Cardiac fibroblast (primary cell): ENCODE measurements at regions not wholly inside any gene's neighbourhood (a gene's known extent, or its start where the extent isn't known, plus 50 kb on each side); places are given as distances from the start of the nearest gene placed in this dataset.

Experiments
- DNase-seq, 2 donors: peaks; one replicate each; pipeline versions ENCODE4 v3.0.0 to v3.0.0-alpha.2; 2010; ENCODE audit warnings: low read depth in 2 of 2
- H3K4me3 ChIP-seq, 2 donors: replicated peaks in 1 of 2; 1 replicate in 1 of 2; 2 replicates in 1 of 2; pipeline ENCODE4 v1.5.1; 2011; ENCODE audit warnings: low read depth in 2 of 2, low read length in 2 of 2, mild to moderate bottlenecking in 2 of 2, moderate library complexity in 1 of 2
- TF ChIP-seq, protein P1 (sequence below): IDR thresholded peaks from one replicate; pipeline ENCODE4 v1.5.1; 2011; ENCODE audit warnings: low read depth, mild to moderate bottlenecking, low read length, inconsistent platforms

DNA sequence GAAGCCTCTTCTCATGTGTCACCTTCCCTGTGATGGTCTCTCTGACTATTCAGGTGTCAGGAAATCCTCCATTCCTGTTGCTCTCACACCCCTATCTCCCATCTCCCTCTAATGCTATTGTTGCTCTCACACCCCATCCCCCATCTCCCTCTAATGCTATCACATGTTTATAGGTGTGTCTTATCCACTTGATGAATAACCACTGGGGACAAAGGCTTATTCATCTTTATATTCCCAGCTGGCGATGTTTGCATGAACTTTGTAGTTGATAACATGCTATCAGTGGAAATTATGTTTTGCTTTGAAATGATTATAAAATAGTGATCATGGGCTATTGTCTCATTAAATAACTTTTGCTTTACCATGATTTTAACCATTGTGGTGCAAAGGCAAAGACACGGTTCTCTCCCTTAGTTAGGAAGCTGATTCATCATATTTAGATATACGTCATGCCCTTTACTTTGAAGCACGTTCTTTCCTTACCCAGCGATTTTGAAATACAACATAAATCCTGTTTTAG, 220.5 kb downstream of the PMAIP1 start:
- TF ChIP-seq, protein P1, sequence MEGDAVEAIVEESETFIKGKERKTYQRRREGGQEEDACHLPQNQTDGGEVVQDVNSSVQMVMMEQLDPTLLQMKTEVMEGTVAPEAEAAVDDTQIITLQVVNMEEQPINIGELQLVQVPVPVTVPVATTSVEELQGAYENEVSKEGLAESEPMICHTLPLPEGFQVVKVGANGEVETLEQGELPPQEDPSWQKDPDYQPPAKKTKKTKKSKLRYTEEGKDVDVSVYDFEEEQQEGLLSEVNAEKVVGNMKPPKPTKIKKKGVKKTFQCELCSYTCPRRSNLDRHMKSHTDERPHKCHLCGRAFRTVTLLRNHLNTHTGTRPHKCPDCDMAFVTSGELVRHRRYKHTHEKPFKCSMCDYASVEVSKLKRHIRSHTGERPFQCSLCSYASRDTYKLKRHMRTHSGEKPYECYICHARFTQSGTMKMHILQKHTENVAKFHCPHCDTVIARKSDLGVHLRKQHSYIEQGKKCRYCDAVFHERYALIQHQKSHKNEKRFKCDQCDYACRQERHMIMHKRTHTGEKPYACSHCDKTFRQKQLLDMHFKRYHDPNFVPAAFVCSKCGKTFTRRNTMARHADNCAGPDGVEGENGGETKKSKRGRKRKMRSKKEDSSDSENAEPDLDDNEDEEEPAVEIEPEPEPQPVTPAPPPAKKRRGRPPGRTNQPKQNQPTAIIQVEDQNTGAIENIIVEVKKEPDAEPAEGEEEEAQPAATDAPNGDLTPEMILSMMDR = no peak
- no peak for DNase-seq
- no peak overlapping the region for H3K4me3 ChIP-seq

DNA sequence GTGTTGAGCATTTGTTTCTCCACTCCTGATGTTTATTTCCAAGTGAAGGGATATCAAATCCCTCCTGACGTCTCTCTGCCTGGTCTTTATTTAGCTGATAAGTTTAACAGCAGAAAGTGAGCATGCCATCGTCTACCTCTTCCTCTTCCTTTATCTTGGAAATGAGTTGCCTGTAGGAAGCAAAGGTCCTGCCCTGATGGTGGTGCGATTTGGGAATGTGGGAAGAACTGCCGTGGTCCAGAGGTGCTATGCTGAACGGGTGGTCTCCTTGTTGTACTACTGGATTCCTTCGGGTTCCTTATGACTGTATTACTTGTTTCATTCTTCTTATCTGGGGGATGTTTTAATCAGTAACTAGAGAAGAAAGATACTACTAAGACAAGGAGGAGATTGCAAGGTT, 217.5 kb downstream of the PMAIP1 start:
- no peak for DNase-seq
- H3K4me3 ChIP-seq = no peak overlapping the region
- TF ChIP-seq, protein P1 = no peak

DNA sequence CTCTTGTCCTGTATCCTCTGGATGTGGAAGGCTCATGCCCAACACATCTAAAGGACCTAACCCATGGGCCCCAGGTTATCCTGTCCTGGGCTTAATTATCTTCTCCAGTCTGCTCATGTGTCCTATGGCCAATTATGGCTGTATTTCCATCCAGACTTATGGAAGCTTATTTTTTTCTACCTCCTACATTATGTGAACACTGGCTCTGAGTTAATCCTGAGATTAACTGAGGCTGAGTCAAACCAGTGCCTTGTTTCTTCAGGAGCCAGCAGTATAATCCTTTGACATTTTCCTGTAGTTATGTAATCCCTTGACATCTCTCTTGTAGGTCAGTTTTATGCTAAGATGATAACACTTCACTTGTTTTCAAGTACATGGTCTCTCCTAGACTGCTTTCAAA, 213.6 kb downstream of the PMAIP1 start:
- no peak overlapping the region for H3K4me3 ChIP-seq
- TF ChIP-seq, protein P1 = no peak
- no peak for DNase-seq

DNA sequence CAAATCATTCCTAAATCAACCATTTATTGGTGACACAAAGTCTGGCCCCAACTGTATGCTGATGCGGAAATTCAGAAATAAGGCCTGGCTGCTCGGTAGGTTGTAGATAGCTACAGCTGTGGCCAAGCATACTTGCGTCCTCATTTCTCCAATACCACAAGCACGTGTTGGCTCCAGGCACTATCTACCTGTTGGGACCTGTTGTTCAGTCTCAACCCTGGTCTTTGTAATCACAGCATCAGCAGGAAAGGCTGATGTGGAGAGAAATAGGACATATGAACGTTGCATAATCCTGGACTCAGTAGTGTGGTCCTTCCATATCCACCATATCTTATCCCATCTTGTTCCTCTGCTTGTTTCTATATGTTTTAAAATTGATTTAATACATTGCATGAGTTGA, 212.6 kb downstream of the PMAIP1 start:
- DNase-seq = no peak
- TF ChIP-seq, protein P1 = no peak
- no peak overlapping the region for H3K4me3 ChIP-seq

DNA sequence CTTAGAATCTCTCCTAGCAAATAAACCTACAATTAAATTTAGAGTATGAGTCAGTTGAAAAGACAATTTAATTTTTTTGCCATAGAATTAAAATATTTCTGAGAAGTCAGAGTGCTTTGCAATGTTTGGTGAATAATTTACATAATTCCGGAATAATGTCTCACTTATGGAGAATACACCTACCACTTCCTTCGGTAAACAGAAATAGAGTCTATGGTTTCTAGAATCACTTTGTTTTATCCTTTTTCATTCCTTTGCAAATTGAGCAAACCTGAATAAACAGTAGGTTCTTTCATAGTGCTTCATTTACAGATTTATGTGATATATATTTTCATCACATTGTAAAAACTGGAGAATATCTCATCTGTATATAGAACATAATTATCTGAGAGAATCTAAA, 211.7 kb downstream of the PMAIP1 start:
- DNase-seq = no peak
- H3K4me3 ChIP-seq = no peak overlapping the region
- TF ChIP-seq, protein P1 = no peak

DNA sequence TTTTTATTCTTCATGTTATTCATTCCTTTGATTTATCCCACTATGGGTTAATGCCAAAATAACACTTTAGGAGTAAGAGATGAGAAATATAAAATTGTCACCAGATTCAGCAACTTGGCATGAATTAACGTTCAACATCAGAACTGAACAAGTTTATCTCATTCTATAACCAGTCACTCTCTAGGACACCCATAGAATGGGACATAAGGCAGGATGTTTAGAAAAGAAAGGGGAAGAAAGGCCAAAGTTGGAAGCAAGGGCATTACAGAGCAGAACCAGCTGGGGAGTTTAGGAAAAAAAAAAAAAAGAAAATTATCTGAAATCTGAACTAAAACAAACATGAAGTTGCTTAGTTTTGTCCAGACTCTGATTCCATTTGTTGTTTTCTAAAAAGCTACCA, 211.0 kb downstream of the PMAIP1 start:
- TF ChIP-seq, protein P1 = no peak
- no peak for DNase-seq

DNA sequence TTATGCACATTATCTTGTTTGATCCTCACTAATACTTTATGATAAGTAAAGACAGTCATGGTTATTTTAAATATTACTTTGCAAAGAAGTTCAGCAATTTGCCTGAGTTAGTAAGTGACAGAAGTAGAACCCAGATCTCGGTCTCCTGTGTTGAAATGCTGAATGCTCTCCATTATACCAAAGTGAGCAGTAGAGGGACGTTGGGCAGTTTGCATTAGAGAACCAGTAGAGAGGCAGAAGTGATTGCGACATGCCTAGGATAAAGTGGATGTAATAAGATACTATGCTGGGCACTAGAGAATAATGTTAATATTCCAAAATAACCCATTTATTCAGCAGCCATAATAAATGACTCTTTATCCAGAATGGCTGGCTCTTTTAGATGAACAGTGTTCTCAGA, 201.0 kb downstream of the PMAIP1 start:
- no peak overlapping the region for H3K4me3 ChIP-seq
- TF ChIP-seq, protein P1 = no peak
- DNase-seq = no peak

More for the DNA sequence above, 211.0 kb downstream of the PMAIP1 start:
- no peak overlapping the region for H3K4me3 ChIP-seq
